GM18858 (cell line): ENCODE measurements at regions not wholly inside any gene's neighbourhood (a gene's known extent, or its start where the extent isn't known, plus 50 kb on each side); places are given as distances from the start of the nearest gene placed in this dataset.
"Not testable (repeated sequence)": the region's sequence is repeated elsewhere in the genome, so short reads cannot be mapped to it uniquely, and the experiment has no call there.

Source experiments
- ATAC-seq: cut with Tn5 transposase; IDR thresholded peaks from one replicate; pipeline ENCODE4 v1.9.1; 2021; ENCODE audit not compliant: unreplicated experiment

DNA sequence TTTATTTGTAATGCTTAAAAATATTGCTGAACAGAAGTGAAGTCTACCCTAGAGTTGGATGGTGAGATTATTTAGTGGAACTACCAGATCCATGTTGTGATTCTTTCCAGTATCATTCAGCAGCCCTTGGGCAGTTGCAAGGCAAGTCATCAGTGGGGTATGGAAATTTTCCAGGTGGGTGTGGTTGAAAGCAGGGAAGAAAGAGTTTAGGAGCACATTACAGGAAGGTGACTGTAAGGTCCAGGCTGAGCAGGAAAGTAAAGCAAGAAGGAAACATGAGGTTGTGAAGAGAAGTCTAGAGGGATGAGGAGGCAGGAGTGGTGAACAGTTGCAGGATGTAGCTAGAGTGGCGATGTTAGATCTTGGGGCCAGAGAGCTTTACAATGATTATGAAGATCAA, 178.0 kb upstream of the ROPN1B start:
- ATAC-seq: not testable (repeated sequence)

DNA sequence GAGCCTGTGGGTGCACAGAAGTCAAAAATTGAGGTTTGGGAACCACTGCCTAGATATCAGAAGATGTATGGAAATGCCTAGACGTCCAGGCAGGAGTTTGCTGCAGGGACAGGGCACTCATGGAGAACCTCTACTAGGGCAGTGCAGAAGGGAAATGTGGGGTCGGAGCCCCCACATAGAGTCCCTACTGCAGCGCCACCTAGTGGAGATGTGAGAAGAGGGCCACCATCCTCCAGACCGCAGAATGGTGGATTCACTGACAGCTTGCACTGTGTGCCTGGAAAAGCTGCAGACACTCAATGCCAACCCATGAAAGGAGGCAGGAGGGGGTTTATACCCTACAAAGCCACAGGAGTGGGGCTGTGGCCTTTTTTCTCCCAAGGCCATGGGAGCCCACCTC, 159.0 kb upstream of the ROPN1B start:
- ATAC-seq: not testable (repeated sequence)

DNA sequence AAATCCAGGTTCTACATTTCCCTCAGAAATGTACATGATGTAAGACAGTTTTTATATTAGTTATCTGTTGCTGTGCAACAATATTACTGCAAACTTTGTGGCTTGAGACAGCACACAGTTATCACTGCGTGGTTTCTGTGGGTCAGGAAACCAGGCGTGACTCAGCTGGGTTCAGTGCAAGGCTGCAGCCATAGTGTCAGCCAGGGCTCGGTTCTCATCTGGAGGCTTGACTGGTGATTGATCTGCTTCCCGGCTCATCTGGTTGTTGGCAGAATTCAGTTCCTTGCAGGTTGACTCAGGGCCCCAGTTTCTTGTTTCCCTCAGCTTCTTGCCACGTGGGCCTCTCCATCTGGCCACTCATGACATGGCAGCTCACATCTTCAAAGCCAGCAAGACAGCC, 146.8 kb upstream of the ROPN1B start:
- ATAC-seq: not testable (repeated sequence)

DNA sequence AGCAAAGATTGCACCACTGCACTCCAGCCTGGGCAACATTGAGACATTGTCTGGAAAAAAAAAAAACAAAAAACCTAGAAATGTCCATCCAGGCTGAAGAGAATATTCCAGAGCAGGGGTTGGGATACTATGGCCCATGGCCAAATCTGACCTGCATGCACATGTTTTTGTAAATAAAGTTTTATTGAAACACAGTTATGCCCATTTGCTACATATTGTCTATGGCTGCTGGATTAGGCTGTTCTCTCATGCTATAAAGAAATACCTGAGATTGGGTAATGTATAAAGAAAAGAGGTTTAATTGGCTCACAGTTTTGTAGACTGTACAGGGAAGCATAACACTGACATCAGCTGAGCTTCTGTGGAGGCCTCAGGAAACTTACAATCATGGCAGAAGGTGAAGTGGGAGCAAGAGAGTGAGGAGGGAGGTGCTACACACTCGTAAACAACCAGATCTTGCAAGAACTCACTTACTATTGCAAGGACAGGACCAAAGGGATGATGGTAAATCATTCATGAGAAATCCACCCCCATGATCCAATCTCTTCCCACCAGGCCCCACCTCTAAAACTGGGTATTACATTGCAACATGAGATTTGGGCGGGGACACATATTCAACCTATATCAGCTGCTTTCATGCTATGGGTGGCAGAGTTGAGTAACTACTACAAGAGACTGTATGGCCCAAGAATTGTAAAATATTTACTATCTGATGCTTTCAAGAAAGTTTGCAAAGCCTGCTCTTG, 137.8 kb upstream of the ROPN1B start:
- ATAC-seq: not testable (repeated sequence)

DNA sequence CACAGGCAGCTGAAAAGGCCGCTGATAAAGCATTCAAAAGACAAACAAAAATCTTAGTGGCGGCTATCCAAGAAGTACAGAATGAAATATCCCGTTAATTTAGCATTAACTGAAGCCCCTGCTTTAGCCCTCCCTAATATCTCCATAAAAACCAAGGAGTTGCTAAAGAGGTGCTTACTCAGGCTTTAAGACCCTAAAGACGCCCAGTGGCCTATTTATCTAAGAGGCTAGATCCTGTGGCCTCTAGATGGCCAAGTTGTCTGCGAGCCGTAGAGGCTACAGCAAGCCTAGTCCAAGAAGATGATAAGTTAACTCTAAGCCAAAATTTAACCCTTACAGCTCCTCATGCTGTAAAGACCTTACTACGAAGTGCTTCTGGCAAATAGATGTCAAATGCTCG, 133.4 kb upstream of the ROPN1B start:
- not testable (repeated sequence) for ATAC-seq

DNA sequence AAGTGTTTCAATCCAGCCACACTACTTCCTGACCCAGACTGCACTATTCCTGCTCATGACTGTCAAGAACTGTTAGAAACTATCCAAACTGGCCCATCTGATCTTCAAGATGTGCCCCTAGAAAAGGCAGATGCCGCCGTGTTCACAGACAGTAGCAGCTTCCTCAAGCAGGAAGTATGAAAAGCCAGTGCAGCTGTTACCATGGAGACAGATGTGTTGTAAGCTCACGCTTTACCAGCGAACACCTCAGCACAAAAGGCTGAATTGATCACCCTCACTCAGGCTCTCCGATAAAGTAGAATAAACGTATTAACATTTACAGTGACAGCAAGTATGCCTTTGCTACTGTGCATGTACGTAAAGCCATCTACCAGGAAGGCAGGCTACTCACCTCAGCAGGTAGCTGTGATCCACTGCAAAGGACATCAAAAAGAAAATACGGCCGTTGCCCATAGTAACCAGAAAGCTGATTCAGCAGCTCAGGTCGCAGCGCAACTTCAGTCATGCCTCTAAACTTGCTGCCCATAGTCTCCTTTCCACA, 132.9 kb upstream of the ROPN1B start:
- ATAC-seq: not testable (repeated sequence)

DNA sequence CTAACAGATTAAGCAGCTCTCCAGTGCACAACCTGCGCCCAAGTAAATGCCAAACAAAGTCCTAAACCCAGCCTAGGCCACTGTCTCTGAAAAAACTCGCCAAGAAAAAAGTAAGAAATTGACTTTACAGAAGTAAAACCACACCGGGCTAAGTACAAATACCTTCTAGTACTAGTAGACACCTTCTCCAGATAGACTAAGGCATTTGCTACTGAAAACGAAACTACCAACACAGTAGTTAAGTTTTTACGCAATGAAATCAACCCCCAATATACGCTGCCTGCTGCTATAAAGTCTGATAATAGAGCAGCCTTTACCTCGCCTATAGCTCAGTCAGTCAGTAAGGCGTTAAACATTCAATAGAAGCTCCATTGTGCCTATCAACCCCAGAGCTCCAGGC, 132.2 kb upstream of the ROPN1B start:
- ATAC-seq: not testable (repeated sequence)

DNA sequence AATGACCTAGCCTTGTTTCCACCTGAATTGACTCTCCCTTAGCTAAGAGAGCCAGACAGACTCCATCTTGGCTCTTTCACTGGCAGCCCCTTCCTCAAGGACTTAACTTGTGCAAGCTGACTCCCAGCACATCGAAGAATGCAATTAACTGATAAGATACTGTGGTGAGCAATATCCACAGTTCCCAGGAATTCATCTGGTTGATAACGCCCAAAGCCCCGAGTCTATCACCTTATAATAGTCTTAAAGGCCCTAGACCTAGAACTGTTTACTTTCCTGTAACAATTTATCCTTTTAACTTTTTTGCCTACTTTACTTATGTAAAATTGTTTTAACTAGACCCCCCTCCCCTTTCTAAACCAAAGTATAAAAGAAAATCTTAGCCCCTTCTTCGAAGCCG, 130.1 kb upstream of the ROPN1B start:
- ATAC-seq: not testable (repeated sequence)

DNA sequence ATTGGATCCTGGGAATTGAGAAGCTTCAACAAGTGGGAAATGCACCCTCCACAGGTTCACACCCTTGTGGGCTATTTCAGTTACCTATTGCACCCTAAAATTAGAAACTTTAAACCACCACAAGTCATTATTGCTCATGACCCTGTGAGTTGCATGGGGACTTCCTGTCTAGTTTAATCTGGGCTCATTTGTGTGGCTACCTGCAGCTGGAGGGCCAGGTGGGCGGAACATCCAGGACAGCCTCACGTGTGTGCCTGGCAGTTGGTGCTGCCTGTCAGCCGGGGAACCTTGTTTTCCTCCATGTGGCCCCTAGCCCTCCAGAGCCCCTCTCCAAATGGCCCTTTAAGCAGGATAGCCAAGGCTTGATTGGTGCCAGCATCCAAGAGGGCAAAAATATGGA, 128.5 kb upstream of the ROPN1B start:
- not testable (repeated sequence) for ATAC-seq

DNA sequence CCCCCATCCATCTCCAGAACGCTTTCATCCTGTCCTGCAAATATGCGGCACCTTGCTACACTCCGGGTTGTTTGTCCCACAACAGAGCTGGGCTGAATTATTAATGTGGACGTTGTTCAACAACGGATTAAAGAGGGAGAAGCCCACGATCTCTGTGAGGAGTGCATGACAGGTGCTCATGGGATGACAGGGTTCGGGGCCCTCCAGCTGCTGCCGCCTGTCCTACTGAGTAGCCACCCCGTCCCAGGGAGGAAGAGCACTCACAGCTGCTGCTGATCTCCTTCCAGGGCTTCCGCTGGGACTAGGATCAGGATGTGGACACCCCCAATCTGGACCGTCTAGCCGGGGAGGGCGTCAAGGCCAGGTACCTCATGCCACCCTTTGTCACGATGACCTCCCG, 121.0 kb upstream of the ROPN1B start:
- ATAC-seq: not testable (repeated sequence)

DNA sequence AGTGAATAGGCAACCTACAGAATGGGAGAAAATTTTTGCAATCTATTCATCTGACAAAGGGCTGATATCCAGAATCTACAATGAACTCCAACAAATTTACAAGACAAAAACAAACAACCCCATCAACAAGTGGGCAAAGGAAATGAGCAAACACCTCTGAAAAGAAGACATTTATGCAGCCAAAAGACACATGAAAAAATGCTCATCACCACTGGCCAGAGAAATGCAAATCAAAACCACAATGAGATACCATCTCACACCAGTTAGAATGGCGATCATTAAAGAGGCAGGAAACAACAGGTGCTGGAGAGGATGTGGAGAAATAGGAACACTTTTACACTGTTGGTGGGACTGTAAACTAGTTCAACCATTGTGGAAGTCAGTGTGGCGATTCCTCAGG, 114.0 kb upstream of the ROPN1B start:
- ATAC-seq: not testable (repeated sequence)

DNA sequence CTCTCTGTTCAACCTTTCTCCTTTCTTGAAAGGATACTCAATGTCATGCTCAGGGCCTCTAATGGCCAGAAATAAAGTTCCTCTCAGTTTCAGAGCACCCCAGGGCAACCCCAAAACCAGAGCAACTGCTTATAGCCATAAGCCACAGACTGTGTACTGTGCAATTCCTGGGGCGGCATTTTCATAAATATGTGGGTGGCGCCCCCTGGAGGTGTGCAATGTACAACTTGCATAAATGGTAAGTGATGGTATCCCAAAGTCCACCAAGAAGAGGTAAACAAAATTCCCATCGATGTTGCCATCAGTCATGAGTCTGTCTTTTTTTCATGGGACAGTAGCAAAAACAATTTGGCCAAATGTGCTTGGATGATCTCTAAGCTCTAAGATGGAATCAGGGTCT, 108.4 kb upstream of the ROPN1B start:
- not testable (repeated sequence) for ATAC-seq

DNA sequence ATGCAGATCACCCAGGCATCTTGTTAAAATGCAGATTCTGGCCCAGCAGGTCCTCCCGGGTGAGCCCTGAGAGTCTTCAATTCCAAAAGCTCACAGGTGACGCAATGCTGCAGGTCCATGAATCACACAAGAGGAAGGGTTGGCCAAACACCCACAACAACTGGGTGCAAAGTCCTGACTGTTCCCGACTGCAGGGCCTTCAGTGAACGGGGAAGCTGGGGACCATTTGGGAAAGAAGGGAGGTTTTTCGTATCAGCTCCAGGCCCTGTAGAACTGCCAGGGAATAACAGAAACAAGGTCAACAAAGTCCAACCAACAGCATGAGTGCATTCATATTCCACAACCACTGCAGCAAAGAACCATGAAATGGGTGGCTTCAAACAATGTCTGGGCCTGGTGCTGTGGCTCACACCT, 106.1 kb upstream of the ROPN1B start:
- not testable (repeated sequence) for ATAC-seq

DNA sequence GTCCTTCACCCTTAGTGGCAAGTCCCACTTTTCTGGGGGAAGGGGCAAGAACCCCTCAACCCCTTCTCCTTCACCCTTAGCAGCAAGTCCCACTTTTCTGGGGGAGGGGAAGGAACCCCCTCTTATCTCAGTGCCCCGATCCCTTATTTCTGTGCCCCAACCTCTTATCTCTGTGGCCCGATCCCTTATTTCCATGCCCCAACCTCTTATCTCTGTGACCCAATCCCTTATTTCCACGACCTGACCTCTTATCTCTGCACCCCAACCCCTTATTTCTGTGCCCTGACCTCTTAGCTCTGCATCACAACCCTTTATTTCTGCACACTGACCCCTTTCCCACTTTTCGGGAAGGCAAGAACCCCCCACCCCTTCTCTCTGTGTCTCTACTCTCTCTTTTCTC, 104.4 kb upstream of the ROPN1B start:
- not testable (repeated sequence) for ATAC-seq

DNA sequence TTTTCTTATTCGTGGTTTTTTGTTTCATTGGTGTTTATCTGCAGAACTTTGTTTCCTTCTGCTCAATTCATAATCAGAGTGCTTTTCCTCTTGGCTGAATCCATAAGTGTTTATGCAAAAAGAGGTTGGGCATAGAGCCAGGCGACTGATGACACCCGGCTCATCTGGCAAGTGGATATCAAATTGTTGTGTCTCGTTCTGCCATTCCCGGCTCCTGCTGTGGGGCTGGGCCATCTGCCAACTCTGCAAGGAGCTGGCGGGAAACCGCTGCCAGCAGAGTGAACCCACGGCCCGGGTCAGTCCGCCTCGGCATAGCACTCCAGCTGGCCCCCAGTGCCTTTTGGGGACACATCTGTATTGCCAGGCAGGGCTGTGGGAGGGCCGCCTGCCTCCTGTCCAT, 83.0 kb upstream of the ROPN1B start:
- not testable (repeated sequence) for ATAC-seq

DNA sequence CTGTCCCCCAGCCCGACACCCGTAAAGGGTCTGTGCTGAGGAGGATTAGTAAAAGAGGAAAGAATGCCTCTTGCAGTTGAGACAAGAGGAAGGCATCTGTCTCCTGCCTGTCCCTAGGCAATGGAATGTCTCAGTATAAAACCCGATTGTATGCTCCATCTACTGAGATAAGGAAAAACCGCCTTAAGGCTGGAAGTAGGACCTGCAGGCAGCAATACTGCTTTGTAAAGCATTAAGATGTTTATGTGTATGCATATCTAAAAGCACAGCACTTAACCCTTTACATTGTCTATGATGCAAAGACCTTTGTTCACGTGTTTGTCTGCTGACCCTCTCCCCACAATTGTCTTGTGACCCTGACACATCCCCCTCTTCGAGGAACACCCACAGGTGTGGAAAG, 69.8 kb upstream of the ROPN1B start:
- not testable (repeated sequence) for ATAC-seq

DNA sequence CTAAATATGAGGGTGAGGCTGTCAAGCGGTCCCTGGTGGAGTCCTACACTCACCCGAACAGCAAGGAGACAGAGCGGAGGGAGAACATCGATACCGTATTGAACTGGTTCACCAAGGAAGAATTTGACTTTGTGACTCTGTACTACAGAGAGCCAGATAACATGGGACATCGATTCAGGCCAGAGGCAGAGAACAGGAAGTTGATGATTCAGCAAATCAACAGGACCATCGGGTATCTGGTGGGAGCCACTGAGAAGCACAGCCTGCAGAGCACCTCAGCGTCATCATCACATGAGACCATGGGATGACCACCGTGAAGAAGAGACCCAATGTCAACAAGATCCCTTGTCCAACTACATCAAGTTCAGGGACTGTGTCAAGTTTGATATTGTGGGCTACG, 67.5 kb upstream of the ROPN1B start:
- ATAC-seq: not testable (repeated sequence)

DNA sequence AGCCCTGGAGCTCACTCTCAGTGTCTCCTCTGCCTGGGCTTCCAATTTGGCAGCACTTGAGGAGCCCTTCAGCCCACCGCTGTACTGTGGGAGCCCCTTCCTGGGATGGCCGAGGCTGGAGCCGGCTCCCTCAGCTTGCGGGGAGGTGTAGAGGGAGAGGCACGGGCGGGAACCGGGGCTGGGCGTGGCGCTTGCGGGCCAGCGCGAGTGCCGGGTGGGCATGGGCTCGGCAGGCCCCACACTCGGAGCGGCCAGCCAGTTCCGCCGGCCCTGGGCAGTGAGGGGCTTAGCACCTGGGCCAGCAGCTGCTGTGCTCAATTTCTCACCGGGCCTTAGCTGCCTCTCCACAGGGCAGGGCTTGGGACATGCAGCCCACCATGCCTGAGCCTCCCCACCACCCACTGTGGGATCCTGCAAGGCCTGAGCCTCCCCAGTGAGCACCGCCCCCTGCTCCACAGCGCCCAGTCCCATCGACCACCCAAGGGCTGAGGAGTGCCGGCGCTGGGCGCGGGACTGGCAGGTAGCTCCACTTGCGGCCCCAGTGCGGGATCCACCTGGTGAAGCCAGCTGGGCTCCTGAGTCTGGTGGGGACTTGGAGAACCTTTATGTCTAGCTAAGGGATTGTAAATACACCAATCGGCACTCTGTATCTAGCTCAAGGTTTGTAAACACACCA, 65.1 kb upstream of the ROPN1B start:
- ATAC-seq: not testable (repeated sequence)

DNA sequence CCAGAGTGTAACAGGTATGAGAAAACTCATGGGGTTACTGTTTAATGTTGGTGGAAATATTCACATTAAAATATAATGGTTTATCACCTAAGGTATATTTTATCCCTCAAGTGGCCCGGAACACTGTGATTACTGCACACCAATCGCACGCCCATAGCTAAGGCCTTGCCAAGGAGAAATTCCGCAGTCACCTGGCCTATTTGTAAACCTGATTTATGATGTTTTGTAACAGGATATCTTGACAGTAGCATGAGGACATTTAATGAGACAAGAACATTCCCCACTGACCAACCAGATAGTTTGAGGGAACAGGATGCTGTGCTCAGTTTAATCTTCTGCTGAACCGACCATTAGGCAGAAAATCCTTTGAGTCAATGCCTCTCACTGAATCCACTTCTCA, 61.7 kb upstream of the ROPN1B start:
- ATAC-seq: not testable (repeated sequence)

DNA sequence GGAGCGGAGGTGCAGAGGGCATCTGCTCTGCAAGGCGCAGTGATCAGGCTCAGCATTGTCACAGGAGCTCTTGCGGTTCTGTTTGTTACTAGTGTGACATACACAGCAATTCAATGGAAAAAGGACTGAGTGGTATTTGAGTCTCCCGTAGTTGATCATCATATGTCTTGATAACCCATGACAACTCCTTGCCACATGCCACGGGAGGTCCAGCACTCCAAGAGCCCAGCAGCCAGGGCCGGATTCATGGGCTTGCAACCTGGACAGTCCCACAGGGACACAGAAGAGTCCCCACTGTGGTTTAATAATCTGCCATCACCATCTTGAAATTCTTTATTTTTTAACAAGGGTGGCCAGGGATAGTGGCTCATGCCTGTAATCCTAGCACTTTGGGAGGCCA, 58.1 kb upstream of the ROPN1B start:
- ATAC-seq: not testable (repeated sequence)

DNA sequence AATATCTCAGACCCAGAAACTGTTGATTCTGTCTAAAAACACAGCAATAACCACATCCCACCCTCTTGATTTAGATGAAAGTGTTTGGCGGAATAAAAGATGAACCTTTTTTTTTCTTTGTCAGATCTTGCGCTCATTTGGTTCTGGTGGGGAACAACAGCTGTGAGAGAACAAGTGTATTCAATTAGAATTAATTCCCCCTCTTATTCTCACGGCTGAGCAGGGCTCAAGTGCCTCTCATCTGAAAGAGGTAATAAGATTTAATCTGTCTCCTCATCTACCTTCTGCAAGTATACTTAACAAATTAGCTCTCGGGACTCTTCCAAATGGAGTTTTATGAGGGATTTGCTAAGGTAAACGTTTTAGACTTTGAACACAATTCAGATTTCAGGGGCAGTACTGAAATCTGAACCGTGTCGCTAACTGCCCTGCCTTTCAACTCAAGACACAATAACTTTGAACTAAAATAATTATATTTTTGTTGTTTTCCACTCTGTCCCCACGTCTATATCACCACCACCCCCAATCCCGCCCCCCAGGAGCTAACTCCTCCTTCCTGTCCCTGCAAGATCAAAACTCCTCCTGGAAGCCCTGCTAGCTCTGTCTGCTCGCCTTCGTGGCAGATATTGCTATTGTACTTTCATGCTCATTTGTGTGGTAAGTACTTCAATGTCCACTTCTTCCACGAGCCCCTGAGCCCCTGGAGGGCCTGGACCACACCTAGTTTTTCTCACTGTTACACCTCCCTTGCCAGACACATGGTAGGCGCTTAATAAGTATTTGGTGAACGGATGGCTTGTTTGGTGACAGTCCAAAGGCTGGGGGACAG, 54.2 kb upstream of the ROPN1B start:
- not testable (repeated sequence) for ATAC-seq
